Urothelium cell line (cell line): ENCODE measurements at regions not wholly inside any gene's neighbourhood (a gene's known extent, or its start where the extent isn't known, plus 50 kb on each side); places are given as distances from the start of the nearest gene placed in this dataset.
A peak's percentile ranks its signal among the peaks of the same experiment; 100 is the strongest.

Experiments used
- DNase-seq: peaks from one replicate; pipeline ENCODE4 v3.0.0; 2011; ENCODE audit warnings: low spot score, mixed read lengths
- FAIRE-seq: peaks from 2 replicates; lab custom pipeline; 2011; peaks lifted over from hg19 to GRCh38; lab: Jason Lieb, UNC

- FAIRE-seq, result no peak
- no peak for DNase-seq
Observed at GRCh38 chr9:119841016-119841415, 471.8 kb upstream of the BRINP1 start.

- FAIRE-seq (no peak), DNase-seq (no peak)
Observed at GRCh38 chr9:119839888-119840287, 470.7 kb upstream of the BRINP1 start.

- DNase-seq (no peak), FAIRE-seq (no peak)
Observed at GRCh38 chr9:119838210-119838609, 469.0 kb upstream of the BRINP1 start.

GRCh38 chr9:119836036-119836435, 466.8 kb upstream of the BRINP1 start:
- FAIRE-seq, result no peak
- no peak for DNase-seq

- DNase-seq (no peak), FAIRE-seq (no peak)
Observed at GRCh38 chr9:119834064-119834620, 464.9 kb upstream of the BRINP1 start.

- FAIRE-seq, result no peak
- DNase-seq, result no peak
Observed at GRCh38 chr9:119831309-119831708, 462.1 kb upstream of the BRINP1 start.

GRCh38 chr9:119829748-119830147, 460.5 kb upstream of the BRINP1 start:
- DNase-seq (no peak), FAIRE-seq (no peak)

- FAIRE-seq (no peak), DNase-seq (no peak)
Observed at GRCh38 chr9:119829186-119829585, 460.0 kb upstream of the BRINP1 start.

- FAIRE-seq, result no peak
Observed at GRCh38 chr9:119827526-119827925, 458.3 kb upstream of the BRINP1 start.

GRCh38 chr9:119827126-119827525, 457.9 kb upstream of the BRINP1 start:
- DNase-seq (no peak), FAIRE-seq (no peak)

More at GRCh38 chr9:119827526-119827925, 458.3 kb upstream of the BRINP1 start:
- DNase-seq, result no peak

GRCh38 chr9:119818726-119819435, 449.6 kb upstream of the BRINP1 start:
- DNase-seq (no peak), FAIRE-seq (no peak)

- DNase-seq, result peak; percentile 54
- no peak for FAIRE-seq
Observed at GRCh38 chr9:119810645-119811429, 441.6 kb upstream of the BRINP1 start.

- DNase-seq (no peak), FAIRE-seq (no peak)
Observed at GRCh38 chr9:119803679-119804078, 434.4 kb upstream of the BRINP1 start.

- DNase-seq (no peak), FAIRE-seq (no peak)
Observed at GRCh38 chr9:119802621-119803020, 433.4 kb upstream of the BRINP1 start.

- FAIRE-seq (no peak), DNase-seq (no peak)
Observed at GRCh38 chr9:119802133-119802532, 432.9 kb upstream of the BRINP1 start.

GRCh38 chr9:119801311-119801710, 432.1 kb upstream of the BRINP1 start:
- FAIRE-seq (no peak), DNase-seq (no peak)

- DNase-seq, result no peak
- no peak for FAIRE-seq
Observed at GRCh38 chr9:119795395-119795794, 426.2 kb upstream of the BRINP1 start.

- no peak for DNase-seq
- FAIRE-seq, result no peak
Observed at GRCh38 chr9:119794836-119795235, 425.6 kb upstream of the BRINP1 start.

- DNase-seq, result no peak
- FAIRE-seq, result no peak
Observed at GRCh38 chr9:119793218-119793617, 424.0 kb upstream of the BRINP1 start.

- DNase-seq (no peak), FAIRE-seq (no peak)
Observed at GRCh38 chr9:119792242-119792641, 423.0 kb upstream of the BRINP1 start.

GRCh38 chr9:119789987-119790386, 420.8 kb upstream of the BRINP1 start:
- DNase-seq (no peak), FAIRE-seq (no peak)

- FAIRE-seq, result no peak
- no peak for DNase-seq
Observed at GRCh38 chr9:119788921-119789320, 419.7 kb upstream of the BRINP1 start.
